Muscle layer of colon (tissue), 2 donors: ENCODE measurements at regions not wholly inside any gene's neighbourhood (a gene's known extent, or its start where the extent isn't known, plus 50 kb on each side); places are given as distances from the start of the nearest gene placed in this dataset.

Experiments used
- H3K27ac ChIP-seq: one replicate; pipeline ENCODE4 v1.7.0; 2013; ENCODE audit warnings: low read depth, mild to moderate bottlenecking, low read length, moderate library complexity
- H3K27me3 ChIP-seq, 2 donors: one replicate each; pipeline ENCODE4 v1.7.0; 2013; ENCODE audit warnings: low read length in 2 of 2, mild to moderate bottlenecking in 2 of 2; ENCODE audit not compliant: insufficient read depth in 2 of 2, control insufficient read depth in 1 of 2
- H3K36me3 ChIP-seq: one replicate; pipeline ENCODE4 v1.7.0; 2013; ENCODE audit warnings: mild to moderate bottlenecking, low read length; ENCODE audit not compliant: insufficient read depth
- H3K4me1 ChIP-seq: one replicate; pipeline ENCODE4 v1.7.0; 2013; ENCODE audit warnings: mild to moderate bottlenecking, low read length; ENCODE audit not compliant: insufficient read depth
- H3K4me3 ChIP-seq, 2 donors: one replicate each; pipeline ENCODE4 v1.7.0; 2013; ENCODE audit warnings: low read length in 2 of 2, low read depth in 1 of 2, mild to moderate bottlenecking in 1 of 2, moderate library complexity in 1 of 2
- H3K9ac ChIP-seq: one replicate; pipeline ENCODE4 v1.7.0; 2013; ENCODE audit warnings: low read length
- H3K9me3 ChIP-seq: one replicate; pipeline ENCODE4 v1.7.0; 2013; ENCODE audit warnings: mild to moderate bottlenecking, low read length
- donor health status: abdominal sarcoma.
- donor health status: Adenocarcinoma of cecum.

GRCh38 chr6:14910692-14911547 lies 334.9 kb upstream of the JARID2 start:
- Histone ChIP-seq H3K4me3 (no peak overlapping the region), H3K36me3 (no peaks in the 10 kb centered on the region), H3K27ac (no peak overlapping the region), H3K9ac (no peak overlapping the region), H3K27me3 (no peaks in the 10 kb centered on the region), H3K4me1 (peaks cover 14% of the 10 kb centered on the region), H3K9me3 (no peaks in the 10 kb centered on the region)

GRCh38 chr6:14912226-14912625 lies 333.6 kb upstream of the JARID2 start:
- no peak overlapping the region for H3K9ac ChIP-seq
- no peaks in the 10 kb centered on the region for H3K27me3 ChIP-seq
- no peak overlapping the region for H3K27ac ChIP-seq
- peaks cover 14% of the 10 kb centered on the region for H3K4me1 ChIP-seq
- no peaks in the 10 kb centered on the region for H3K9me3 ChIP-seq
- no peaks in the 10 kb centered on the region for H3K36me3 ChIP-seq
- H3K4me3 ChIP-seq, result no peak overlapping the region

GRCh38 chr6:14912706-14913105 lies 333.2 kb upstream of the JARID2 start:
- Histone ChIP-seq H3K36me3 (no peaks in the 10 kb centered on the region), H3K9me3 (no peaks in the 10 kb centered on the region), H3K9ac (no peak overlapping the region), H3K4me1 (peaks cover 14% of the 10 kb centered on the region), H3K4me3 (no peak overlapping the region), H3K27ac (no peak overlapping the region), H3K27me3 (no peaks in the 10 kb centered on the region)

- Histone ChIP-seq H3K9ac (no peak overlapping the region), H3K27me3 (no peaks in the 10 kb centered on the region), H3K9me3 (no peaks in the 10 kb centered on the region), H3K27ac (no peak overlapping the region), H3K4me1 (peaks cover 14% of the 10 kb centered on the region), H3K4me3 (no peak overlapping the region), H3K36me3 (no peaks in the 10 kb centered on the region)
These were observed 331.9 kb upstream of the JARID2 start for GRCh38 chr6:14913931-14914330.

- H3K4me3 ChIP-seq, result no peak overlapping the region
- no peaks in the 10 kb centered on the region for H3K27me3 ChIP-seq
These were observed 329.7 kb upstream of the JARID2 start for GRCh38 chr6:14915888-14916832.

GRCh38 chr6:14917109-14917910 lies 328.6 kb upstream of the JARID2 start:
- H3K36me3 ChIP-seq, result no peaks in the 10 kb centered on the region
- no peaks in the 10 kb centered on the region for H3K9me3 ChIP-seq
- H3K9ac ChIP-seq, result no peak overlapping the region
- H3K4me1 ChIP-seq, result peaks cover 16% of the 10 kb centered on the region
- no peak overlapping the region for H3K27ac ChIP-seq
- H3K4me3 ChIP-seq, result no peak overlapping the region
- H3K27me3 ChIP-seq, result no peaks in the 10 kb centered on the region

More at GRCh38 chr6:14915888-14916832, 329.7 kb upstream of the JARID2 start:
- H3K9ac ChIP-seq, result no peak overlapping the region
- no peaks in the 10 kb centered on the region for H3K36me3 ChIP-seq
- no peaks in the 10 kb centered on the region for H3K9me3 ChIP-seq
- H3K27ac ChIP-seq, result no peak overlapping the region
- H3K4me1 ChIP-seq, result peaks cover 14% of the 10 kb centered on the region

GRCh38 chr6:14918200-14918907 lies 327.5 kb upstream of the JARID2 start:
- Histone ChIP-seq H3K27me3 (no peaks in the 10 kb centered on the region), H3K9me3 (no peaks in the 10 kb centered on the region), H3K9ac (no peak overlapping the region), H3K36me3 (no peaks in the 10 kb centered on the region), H3K4me3 (no peak overlapping the region), H3K4me1 (peaks cover 7% of the 10 kb centered on the region), H3K27ac (no peak overlapping the region)

GRCh38 chr6:14919038-14919670 lies 326.7 kb upstream of the JARID2 start:
- H3K36me3 ChIP-seq, result no peaks in the 10 kb centered on the region
- H3K4me1 ChIP-seq, result peaks cover 7% of the 10 kb centered on the region
- H3K9me3 ChIP-seq, result no peaks in the 10 kb centered on the region
- H3K4me3 ChIP-seq, result no peak overlapping the region
- no peak overlapping the region for H3K27ac ChIP-seq
- no peaks in the 10 kb centered on the region for H3K27me3 ChIP-seq
- H3K9ac ChIP-seq, result no peak overlapping the region

- H3K4me1 ChIP-seq, result peaks cover 13% of the 10 kb centered on the region
- no peak overlapping the region for H3K9ac ChIP-seq
- no peaks in the 10 kb centered on the region for H3K36me3 ChIP-seq
- no peaks in the 10 kb centered on the region for H3K9me3 ChIP-seq
- H3K27me3 ChIP-seq, result no peaks in the 10 kb centered on the region
- H3K4me3 ChIP-seq, result no peak overlapping the region
- no peak overlapping the region for H3K27ac ChIP-seq
These were observed 325.6 kb upstream of the JARID2 start for GRCh38 chr6:14920276-14920675.

GRCh38 chr6:14921170-14921569 lies 324.7 kb upstream of the JARID2 start:
- H3K9ac ChIP-seq, result no peak overlapping the region
- H3K4me3 ChIP-seq, result no peak overlapping the region
- no peaks in the 10 kb centered on the region for H3K9me3 ChIP-seq
- H3K27me3 ChIP-seq, result no peaks in the 10 kb centered on the region
- no peak overlapping the region for H3K27ac ChIP-seq
- H3K4me1 ChIP-seq, result peaks cover 13% of the 10 kb centered on the region
- no peaks in the 10 kb centered on the region for H3K36me3 ChIP-seq
